Left renal cortex interstitium (tissue), 4 donors: ENCODE measurements at regions not wholly inside any gene's neighbourhood (a gene's known extent, or its start where the extent isn't known, plus 50 kb on each side); places are given as distances from the start of the nearest gene placed in this dataset.
A peak's percentile ranks its signal among the peaks of the same experiment; 100 is the strongest.

Source experiments
- DNase-seq, 4 donors: peaks; one replicate each; pipeline ENCODE4 v3.0.0-alpha.2; 2013; ENCODE audit warnings: low read depth in 4 of 4, low spot score in 2 of 4, missing footprints in 1 of 4

DNA sequence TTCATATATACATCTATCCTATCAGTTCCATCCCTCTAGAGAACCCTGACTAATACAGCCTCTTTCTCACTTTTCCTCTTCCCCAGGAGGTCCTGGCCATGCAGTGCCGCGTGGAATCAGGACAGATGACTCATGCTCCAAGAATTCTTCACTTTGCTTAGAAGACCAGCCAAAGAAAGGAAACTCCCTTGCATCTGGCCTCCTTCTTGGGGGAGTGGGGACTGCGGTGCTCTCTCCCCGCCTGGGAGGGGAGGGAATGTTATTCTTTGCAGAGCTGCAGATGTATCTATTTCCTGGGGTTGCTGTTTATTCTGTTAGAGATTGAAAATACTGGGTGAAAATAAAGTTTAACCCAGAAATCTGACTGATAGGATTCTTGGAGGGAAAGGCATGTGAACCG is 111.5 kb upstream of the SH3BP4 start:
- peak; percentile 47 to 83 (median 60) for DNase-seq

DNA sequence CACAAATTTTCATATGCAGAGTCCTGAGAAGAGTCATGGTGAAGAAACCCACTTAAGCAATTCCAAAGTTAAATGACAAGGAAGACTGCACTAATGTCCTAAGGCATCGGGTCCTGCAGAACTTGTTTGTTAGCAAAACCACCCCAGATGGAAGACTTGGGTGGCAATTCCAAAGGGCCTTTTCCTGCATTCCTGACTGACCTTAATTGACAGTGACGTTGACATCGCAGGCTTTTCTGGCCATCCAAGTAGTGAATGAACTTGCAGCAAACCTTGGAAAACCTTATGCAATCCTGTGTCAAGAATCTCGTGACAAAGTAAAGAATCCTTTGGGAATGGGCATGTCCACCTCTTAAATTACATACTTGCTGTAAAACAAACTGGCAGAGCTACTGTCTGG is 112.5 kb upstream of the SH3BP4 start:
- DNase-seq: no peak

GRCh38 chr2:234836271-234836670 is 115.5 kb upstream of the SH3BP4 start:
- no peak for DNase-seq

DNA sequence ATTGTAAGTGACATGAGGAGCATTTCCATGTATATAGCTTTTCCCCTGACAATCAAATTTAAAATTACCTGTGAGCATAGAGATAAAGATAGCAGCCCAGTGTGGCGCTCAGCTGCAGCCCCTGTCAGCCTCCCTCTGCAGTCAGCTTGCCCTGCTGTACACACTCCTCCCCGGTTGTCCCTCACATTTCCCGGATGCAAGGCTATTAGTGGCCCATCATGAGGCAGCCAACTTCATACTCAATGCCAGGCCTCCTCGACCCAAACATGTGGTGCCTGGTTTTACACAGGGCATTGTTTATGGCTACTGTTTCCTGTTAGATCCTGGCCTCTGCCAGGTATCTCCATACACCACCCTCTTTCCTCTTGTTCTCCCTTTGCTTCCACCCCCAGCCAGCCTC is 116.1 kb upstream of the SH3BP4 start:
- no peak for DNase-seq

- DNase-seq: no peak
Observed at GRCh38 chr2:234834228-234834923, 117.4 kb upstream of the SH3BP4 start.

GRCh38 chr2:234830853-234831252 is 121.0 kb upstream of the SH3BP4 start:
- DNase-seq: no peak

DNA sequence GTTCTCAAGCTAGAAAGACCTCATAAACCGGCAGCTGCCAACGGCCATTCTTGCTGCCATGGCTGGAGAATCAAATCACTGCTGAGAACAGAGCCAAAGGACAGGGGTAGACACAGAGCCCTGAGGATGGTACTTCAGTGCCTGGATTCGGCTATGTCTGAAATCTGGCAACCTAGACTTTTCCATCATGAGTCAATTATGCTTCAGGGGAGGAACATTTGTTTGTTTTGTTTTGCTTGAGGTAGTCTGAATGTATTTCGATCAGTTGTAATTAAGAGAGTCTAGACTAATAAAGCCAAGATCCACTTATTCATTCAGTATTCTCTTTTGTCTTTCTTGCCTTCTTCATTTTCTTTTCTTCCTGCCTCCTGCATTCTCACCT is 122.8 kb upstream of the SH3BP4 start:
- no peak for DNase-seq

DNA sequence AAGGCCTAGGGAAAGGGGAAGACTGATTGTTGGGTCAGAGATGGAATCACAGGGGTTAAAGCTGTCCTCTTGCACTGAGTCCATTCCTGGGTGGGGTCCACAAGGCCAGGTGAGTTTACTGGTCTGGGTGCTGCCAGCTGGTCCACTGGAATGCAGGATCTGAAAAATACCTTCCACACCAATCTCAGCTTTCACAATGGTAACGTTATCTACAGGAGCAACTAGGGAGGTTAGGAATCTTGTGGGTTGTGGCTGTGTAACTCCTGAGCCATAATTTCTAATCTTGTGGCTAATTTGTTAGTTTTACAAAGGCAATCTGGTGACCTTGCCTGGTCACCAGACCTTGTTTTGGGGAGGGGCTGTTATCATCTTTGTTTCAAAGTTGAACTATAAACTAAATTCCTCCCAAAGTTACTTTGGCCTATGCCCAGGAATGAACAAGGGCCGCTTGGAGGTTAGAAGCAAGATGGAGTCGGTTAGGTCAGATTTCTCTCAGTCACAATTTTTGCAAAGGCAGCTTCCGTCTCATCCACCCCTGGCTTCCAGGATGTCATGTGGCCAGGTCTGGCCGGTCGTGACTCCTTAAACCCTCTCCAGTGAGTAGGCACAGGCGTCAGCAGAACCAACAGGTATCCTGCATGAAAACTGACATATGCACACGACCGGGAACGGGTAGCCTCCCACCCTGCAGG is 123.3 kb upstream of the SH3BP4 start:
- DNase-seq: no peak

DNA sequence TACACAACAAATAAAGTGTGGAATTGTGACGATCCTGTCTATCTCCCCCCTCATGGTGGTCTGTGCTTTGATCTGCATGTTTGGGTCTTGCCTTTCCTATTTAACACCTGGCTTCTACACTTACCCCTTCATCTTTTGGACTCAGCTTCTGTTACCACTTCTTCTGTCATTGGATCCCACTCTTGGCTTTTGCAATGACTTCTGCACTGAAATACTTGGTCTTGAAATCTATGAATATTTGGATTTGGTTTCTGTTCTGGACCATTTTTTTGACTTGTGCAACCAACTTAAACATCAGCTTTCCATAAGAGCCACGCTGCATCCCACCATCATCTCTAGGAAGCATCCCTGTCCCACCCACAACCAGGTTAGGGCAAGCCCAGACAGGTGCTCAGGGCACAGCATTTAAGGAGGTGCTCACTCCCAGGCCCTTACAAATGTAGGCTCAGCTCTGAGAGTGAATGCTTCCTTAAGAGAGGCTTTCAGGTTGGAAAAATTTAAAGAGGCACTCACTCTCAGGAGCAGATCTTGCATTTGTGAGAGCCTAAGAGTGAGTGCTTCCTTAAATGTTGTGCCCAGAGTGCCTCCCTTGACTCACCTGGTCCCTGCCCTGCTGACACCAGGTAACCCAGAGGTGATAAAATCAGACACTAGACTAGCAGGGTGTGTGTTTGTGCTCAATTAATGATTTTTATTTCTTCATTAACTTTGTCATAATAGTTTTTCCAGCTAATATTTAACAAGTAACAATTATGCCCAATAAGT is 124.5 kb upstream of the SH3BP4 start:
- no peak for DNase-seq

DNA sequence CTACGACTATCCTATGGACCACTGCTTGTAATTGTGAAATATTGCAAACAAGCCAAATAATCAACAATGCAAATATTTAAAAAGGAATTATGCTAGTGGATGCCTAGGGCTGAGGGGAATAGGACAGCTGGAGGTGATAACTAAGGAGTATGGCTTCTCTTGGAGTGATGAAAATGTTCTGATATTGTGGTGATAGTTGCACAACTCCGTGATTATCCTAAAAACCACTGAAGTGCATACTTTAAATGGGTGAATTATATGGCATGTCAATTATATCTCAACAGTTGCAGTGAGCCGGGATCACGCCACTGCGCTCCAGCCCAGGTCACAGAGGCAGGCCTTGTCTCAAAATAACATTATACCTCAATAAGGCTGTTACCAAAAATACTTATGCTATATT is 125.1 kb upstream of the SH3BP4 start:
- no peak for DNase-seq

DNA sequence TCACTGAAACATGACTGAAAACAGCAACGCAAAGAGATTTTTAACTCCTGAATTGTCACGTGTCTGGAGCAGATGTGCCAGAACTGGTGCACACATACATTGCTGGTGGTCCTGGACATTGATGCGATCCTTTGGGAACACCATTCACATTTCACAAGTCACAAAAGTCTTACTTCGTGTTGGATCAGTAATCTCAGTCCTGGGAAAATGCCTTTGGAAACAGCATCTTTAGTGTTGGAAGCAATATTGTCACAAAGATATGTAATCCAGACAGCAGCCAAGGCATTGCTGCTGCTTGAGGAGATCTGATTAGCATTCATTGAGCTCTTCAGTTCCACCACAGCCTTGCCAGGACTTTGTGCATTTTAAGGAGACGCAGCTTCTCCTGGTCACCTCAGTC is 126.2 kb upstream of the SH3BP4 start:
- DNase-seq: no peak

DNA sequence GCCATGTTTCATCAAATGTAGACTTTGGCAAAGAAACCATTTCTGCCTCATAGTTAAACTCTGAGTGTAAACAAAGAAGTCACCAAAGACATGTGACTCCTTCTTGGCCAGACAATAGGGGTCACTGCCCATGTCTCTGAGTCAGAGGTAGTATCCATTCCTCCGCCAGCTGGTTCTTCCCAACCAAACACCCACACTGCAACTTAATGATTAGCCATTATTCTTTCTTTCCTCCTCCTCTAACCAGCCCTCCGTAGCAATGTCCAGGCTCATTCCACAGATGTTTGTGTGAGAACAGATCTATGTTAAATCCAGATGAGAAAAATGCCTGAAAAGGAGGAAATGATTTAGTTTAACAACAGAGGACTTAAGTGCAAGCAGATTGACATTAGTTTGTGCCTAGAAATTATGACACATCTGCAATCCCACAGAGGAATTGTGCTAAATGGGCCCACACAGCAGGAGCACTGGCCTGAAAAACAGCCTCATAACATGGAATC is 127.9 kb upstream of the SH3BP4 start:
- DNase-seq: peak; percentile 50 to 79 (median 73)

- DNase-seq: peak in 1 of 4 donors; percentile 34
Observed at GRCh38 chr2:234823196-234823876, 128.5 kb upstream of the SH3BP4 start.

GRCh38 chr2:234821946-234822475 is 129.8 kb upstream of the SH3BP4 start:
- no peak for DNase-seq

- no peak for DNase-seq
Observed at GRCh38 chr2:234818937-234819336, 132.9 kb upstream of the SH3BP4 start.

DNA sequence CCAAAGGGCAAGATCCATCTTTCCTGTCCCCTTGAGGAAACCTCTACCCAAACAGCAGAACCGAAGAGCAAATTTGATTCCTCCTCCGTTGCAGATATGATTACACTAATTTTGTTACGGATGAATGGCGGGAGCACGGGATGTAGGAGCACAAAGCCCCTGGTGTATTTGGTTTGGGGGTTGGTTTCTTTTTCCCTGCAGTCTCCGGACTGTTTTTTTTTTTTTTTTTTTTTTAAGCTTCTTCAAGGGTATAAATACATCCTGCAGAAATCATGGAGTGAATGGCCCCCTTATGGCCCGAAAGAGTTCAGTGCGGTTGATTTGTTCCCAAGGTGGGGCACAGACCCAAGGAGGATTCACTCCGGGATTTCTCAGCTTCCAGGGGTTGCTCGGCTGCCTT is 135.3 kb upstream of the SH3BP4 start:
- no peak for DNase-seq

DNA sequence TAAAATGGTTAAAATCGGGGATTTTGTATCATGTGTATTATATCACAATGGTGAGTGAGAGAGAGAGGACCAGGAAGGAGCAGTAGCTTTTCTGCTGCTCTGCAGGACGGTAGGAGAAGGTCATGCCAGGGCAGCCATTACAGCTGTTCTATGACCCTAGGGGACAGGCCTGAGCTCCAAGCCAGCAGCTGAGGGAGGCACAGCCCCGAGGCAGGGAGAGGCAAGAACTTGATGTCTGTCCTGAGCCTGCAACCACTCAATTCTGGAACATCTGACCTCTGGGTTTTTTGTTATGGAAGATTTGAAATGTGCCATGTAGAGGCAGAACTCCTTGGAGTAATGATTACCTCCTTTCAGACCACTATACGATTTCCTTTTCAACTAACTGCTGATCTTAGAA is 135.8 kb upstream of the SH3BP4 start:
- no peak for DNase-seq

DNA sequence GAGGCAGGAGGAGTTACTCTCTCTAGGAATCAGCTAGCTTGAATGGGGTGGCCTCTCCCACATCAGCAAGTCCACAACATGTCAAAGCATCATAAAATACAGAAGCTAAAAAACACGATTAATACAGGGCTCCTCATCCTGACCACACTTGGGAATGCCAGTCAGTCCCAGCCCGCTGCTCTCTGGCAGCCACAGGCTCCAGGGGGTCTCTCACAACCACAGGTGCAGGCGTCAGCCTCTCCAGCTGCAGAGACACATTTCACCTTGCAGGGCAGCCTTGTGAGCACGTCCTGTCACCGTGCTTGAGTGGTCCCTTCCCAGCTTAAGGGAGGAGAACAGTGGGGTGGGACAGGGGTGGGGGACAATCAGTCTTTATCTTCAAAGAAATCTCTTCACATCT is 137.4 kb upstream of the SH3BP4 start:
- no peak for DNase-seq

DNA sequence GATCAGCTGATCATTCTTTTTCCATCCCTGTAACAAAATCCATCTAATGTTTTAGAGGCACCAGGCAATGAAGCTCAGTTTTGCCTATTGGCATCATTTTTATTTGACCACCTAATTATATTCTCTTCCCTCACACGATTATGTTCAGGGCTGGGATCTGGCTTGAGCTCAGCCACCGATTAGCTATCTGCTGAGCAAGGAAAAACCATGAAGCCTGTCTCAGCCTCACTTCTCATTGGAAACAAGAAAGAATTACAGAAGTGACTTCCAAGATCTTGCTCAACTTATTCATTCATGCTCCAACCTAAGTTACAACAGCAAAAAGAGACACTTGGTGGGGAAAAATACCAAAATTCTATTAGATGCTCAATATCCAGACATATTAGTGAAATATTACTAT is 139.0 kb upstream of the SH3BP4 start:
- DNase-seq: no peak

DNA sequence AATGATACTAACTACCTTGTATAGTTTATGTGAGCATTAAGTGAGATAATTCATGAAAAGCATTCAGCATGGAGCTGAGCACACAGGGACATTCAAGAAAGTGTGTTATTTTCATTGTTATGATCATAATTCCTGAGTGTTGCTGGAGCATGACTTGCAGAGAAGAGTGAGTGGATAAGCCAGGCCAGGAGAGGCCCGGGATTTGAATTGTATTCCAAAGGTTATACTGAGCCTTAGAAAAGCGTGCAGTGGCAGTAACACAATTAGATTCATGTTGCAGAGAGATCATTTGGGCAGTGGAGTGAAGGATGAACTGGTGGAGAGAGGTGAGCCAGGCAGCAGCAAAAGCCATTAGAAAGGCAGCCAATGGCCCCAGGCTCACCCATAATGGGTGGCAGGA is 142.9 kb upstream of the SH3BP4 start:
- DNase-seq: no peak

DNA sequence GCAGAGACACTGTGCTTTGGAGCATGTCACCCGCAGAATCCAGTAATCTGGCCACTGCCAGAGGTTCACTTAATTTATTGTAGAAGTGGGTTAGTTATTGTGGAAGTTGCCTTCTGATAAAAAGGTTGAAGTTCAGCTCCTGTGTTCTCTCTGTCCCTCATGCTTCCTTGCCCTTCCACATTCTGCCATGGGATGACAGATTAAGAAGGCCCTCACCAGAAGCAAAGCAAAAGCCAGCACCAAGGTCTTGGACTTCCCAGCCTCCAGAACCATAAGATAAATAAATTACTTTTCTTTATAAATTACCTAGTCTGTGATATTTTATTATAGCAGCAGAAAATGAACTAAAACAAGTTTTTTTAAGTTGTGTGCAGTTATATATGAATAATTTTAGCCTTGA is 145.0 kb upstream of the SH3BP4 start:
- DNase-seq: no peak
